WTC11 (cell line): ENCODE measurements at regions not wholly inside any gene's neighbourhood (a gene's known extent, or its start where the extent isn't known, plus 50 kb on each side); places are given as distances from the start of the nearest gene placed in this dataset.

ENCODE experiments used
- ATAC-seq: fragments of 200-7000 bp; cut with Tn5 transposase; 2 replicates; pipeline ENCODE4 v1.10.0; 2021; ENCODE audit warnings: mild to moderate bottlenecking, moderate library complexity
- CTCF ChIA-PET: fragments of 300-600 bp; sonication (Branson Sonifier 250); formaldehyde crosslinking; loops from one replicate; lab custom pipeline; 2021; ENCODE audit warnings: antibody characterized with exemption; lab: Charles Lee
- POLR2A ChIA-PET: fragments of 350-600 bp; sonication (Branson Sonifier 250); formaldehyde crosslinking; loops from one replicate; lab custom pipeline; 2021; ENCODE audit warnings: antibody characterized with exemption; lab: Charles Lee
- DNase-seq: peaks from one replicate; pipeline ENCODE4 v3.0.0; 2021; ENCODE audit warnings: low spot score
- H3K27ac Mint-ChIP-seq: 2 replicates; pipeline ENCODE4 v1.8.0; 2021; ENCODE audit warnings: mixed read lengths
- H3K27me3 Mint-ChIP-seq: 2 replicates; pipeline ENCODE4 v1.8.0; 2021; ENCODE audit warnings: low read depth, mild to moderate bottlenecking, moderate library complexity, mixed read lengths
- H3K36me3 Mint-ChIP-seq: 2 replicates; pipeline ENCODE4 v1.8.0; 2021; ENCODE audit warnings: mixed read lengths
- H3K4me1 Mint-ChIP-seq: 2 replicates; pipeline ENCODE4 v1.8.0; 2022; ENCODE audit warnings: mixed read lengths
- H3K4me3 Mint-ChIP-seq: 2 replicates; pipeline ENCODE4 v1.8.0; 2021; ENCODE audit warnings: mild to moderate bottlenecking, moderate library complexity, mixed read lengths
- H3K9me3 Mint-ChIP-seq: 2 replicates; pipeline ENCODE4 v1.8.0; 2021; ENCODE audit warnings: mixed read lengths
- ATF6 ChIP-seq: sonication (generic); formaldehyde crosslinking; IDR thresholded peaks from 2 replicates; pipeline ENCODE4 v1.8.1; 2023; ENCODE audit warnings: mild to moderate bottlenecking, missing genetic modification reagents
- CREM ChIP-seq: sonication (generic); formaldehyde crosslinking; IDR thresholded peaks from 2 replicates; pipeline ENCODE4 v1.8.1; 2022; ENCODE audit warnings: mild to moderate bottlenecking, missing genetic modification reagents, moderate library complexity
- E2F5 ChIP-seq: sonication (generic); formaldehyde crosslinking; IDR thresholded peaks from 2 replicates; pipeline ENCODE4 v1.8.1; 2022; ENCODE audit warnings: mild to moderate bottlenecking, moderate library complexity, missing genetic modification reagents
- HMGA2 ChIP-seq: fragments of 250-450 bp; sonication (Bioruptor Pico); IDR thresholded peaks from 2 replicates; pipeline ENCODE4 v1.4.0; 2021; ENCODE audit warnings: mild to moderate bottlenecking, moderate library complexity
- JAZF1 ChIP-seq: fragments of 250-450 bp; sonication (Bioruptor Pico); IDR thresholded peaks from 2 replicates; pipeline ENCODE4 v1.9.0; 2021; ENCODE audit warnings: moderate library complexity, mild to moderate bottlenecking, inconsistent platforms
- MLX ChIP-seq: sonication (generic); formaldehyde crosslinking; IDR thresholded peaks from 2 replicates; pipeline ENCODE4 v1.8.1; 2023; ENCODE audit warnings: mild to moderate bottlenecking, missing genetic modification reagents, moderate library complexity
- NFE2L1 ChIP-seq: sonication (generic); formaldehyde crosslinking; IDR thresholded peaks from 2 replicates; pipeline ENCODE4 v1.8.1; 2023; ENCODE audit warnings: missing genetic modification reagents
- NR3C1 ChIP-seq: sonication (generic); formaldehyde crosslinking; conservative IDR thresholded peaks from 2 replicates; pipeline ENCODE4 v1.8.1; 2023; ENCODE audit warnings: low read depth, mild to moderate bottlenecking, missing genetic modification reagents
- TEAD1 ChIP-seq: sonication (generic); formaldehyde crosslinking; IDR thresholded peaks from 2 replicates; pipeline ENCODE4 v1.8.0; 2022; ENCODE audit warnings: mild to moderate bottlenecking, missing genetic modification reagents
- TP53 ChIP-seq: sonication (generic); formaldehyde crosslinking; IDR thresholded peaks from 2 replicates; pipeline ENCODE4 v1.8.1; 2023; ENCODE audit warnings: mild to moderate bottlenecking, missing genetic modification reagents
- ZNF317 ChIP-seq: sonication (generic); formaldehyde crosslinking; IDR thresholded peaks from 2 replicates; pipeline ENCODE4 v1.8.1; 2023; ENCODE audit warnings: low read depth, mild to moderate bottlenecking, moderate library complexity, missing genetic modification reagents, borderline replicate concordance
- TF ChIP-seq, protein P1 (sequence below): sonication (generic); formaldehyde crosslinking; IDR thresholded peaks from 2 replicates; pipeline ENCODE4 v1.8.1; 2023; ENCODE audit warnings: mild to moderate bottlenecking, missing genetic modification reagents, borderline replicate concordance
- TF ChIP-seq, protein P2 (sequence below): sonication (generic); formaldehyde crosslinking; IDR thresholded peaks from 2 replicates; pipeline ENCODE4 v1.8.1; 2022; ENCODE audit warnings: missing genetic modification reagents, borderline replicate concordance
- TF ChIP-seq, protein P3 (sequence below): sonication (generic); formaldehyde crosslinking; IDR thresholded peaks from 2 replicates; pipeline ENCODE4 v1.8.0; 2022; ENCODE audit warnings: mild to moderate bottlenecking, missing genetic modification reagents

GRCh38 chr13:22758245-22758644, 422.5 kb upstream of the SGCG start (continued):
- TF ChIP-seq, protein P1, sequence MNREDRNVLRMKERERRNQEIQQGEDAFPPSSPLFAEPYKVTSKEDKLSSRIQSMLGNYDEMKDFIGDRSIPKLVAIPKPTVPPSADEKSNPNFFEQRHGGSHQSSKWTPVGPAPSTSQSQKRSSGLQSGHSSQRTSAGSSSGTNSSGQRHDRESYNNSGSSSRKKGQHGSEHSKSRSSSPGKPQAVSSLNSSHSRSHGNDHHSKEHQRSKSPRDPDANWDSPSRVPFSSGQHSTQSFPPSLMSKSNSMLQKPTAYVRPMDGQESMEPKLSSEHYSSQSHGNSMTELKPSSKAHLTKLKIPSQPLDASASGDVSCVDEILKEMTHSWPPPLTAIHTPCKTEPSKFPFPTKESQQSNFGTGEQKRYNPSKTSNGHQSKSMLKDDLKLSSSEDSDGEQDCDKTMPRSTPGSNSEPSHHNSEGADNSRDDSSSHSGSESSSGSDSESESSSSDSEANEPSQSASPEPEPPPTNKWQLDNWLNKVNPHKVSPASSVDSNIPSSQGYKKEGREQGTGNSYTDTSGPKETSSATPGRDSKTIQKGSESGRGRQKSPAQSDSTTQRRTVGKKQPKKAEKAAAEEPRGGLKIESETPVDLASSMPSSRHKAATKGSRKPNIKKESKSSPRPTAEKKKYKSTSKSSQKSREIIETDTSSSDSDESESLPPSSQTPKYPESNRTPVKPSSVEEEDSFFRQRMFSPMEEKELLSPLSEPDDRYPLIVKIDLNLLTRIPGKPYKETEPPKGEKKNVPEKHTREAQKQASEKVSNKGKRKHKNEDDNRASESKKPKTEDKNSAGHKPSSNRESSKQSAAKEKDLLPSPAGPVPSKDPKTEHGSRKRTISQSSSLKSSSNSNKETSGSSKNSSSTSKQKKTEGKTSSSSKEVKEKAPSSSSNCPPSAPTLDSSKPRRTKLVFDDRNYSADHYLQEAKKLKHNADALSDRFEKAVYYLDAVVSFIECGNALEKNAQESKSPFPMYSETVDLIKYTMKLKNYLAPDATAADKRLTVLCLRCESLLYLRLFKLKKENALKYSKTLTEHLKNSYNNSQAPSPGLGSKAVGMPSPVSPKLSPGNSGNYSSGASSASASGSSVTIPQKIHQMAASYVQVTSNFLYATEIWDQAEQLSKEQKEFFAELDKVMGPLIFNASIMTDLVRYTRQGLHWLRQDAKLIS (CRISPR knock-in tag), result no peak
- no peak for TF ChIP-seq ZNF317 (CRISPR knock-in tag)
- no peak for TF ChIP-seq TEAD1 (CRISPR knock-in tag)
- TF ChIP-seq NR3C1, result no peak
- TF ChIP-seq, protein P2, sequence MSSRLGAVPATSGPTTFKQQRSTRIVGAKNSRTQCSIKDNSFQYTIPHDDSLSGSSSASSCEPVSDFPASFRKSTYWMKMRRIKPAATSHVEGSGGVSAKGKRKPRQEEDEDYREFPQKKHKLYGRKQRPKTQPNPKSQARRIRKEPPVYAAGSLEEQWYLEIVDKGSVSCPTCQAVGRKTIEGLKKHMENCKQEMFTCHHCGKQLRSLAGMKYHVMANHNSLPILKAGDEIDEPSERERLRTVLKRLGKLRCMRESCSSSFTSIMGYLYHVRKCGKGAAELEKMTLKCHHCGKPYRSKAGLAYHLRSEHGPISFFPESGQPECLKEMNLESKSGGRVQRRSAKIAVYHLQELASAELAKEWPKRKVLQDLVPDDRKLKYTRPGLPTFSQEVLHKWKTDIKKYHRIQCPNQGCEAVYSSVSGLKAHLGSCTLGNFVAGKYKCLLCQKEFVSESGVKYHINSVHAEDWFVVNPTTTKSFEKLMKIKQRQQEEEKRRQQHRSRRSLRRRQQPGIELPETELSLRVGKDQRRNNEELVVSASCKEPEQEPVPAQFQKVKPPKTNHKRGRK (CRISPR knock-in tag), result no peak
- no peak for TF ChIP-seq MLX (CRISPR knock-in tag)
- TF ChIP-seq E2F5, result no peak
- no peak for TF ChIP-seq TP53 (CRISPR knock-in tag)
- TF ChIP-seq, all 79 proteins: peak for 0

GRCh38 chr13:22761709-22762108, 419.1 kb upstream of the SGCG start:
- ATAC-seq, result no peak
- peaks cover 11% of the 10 kb centered on the region for H3K4me1 Mint-ChIP-seq
- no peaks in the 10 kb centered on the region for H3K36me3 Mint-ChIP-seq
- H3K27me3 Mint-ChIP-seq, result no peaks in the 10 kb centered on the region
- DNase-seq, result no peak
- H3K4me3 Mint-ChIP-seq, result no peak overlapping the region
- TF ChIP-seq CREM (no peak), NFE2L1 (CRISPR knock-in tag) (no peak), JAZF1 (no peak), HMGA2 (CRISPR knock-in tag) (no peak), E2F5 (no peak), ATF6 (CRISPR knock-in tag) (no peak)
- TF ChIP-seq, protein P3, sequence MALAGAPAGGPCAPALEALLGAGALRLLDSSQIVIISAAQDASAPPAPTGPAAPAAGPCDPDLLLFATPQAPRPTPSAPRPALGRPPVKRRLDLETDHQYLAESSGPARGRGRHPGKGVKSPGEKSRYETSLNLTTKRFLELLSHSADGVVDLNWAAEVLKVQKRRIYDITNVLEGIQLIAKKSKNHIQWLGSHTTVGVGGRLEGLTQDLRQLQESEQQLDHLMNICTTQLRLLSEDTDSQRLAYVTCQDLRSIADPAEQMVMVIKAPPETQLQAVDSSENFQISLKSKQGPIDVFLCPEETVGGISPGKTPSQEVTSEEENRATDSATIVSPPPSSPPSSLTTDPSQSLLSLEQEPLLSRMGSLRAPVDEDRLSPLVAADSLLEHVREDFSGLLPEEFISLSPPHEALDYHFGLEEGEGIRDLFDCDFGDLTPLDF (CRISPR knock-in tag), result no peak
- POLR2A ChIA-PET, result no interaction called here
- no peaks in the 10 kb centered on the region for H3K9me3 Mint-ChIP-seq
- CTCF ChIA-PET, result no interaction called here
- no peak overlapping the region for H3K27ac Mint-ChIP-seq
